IMR-90 (cell line): ENCODE measurements at regions not wholly inside any gene's neighbourhood (a gene's known extent, or its start where the extent isn't known, plus 50 kb on each side); places are given as distances from the start of the nearest gene placed in this dataset.

Experiments
- ATAC-seq: fragments of 200-7000 bp; cut with Tn5 transposase; 2 replicates; pipeline ENCODE4 v1.9.1; 2020; ENCODE audit warnings: low read depth, mild to moderate bottlenecking, moderate library complexity
- BruUV-seq: library from RNA; stranded (reverse); fragments of 400-500 nt; replicated peaks from 2 replicates; lab custom pipeline; 2021; lab: Mats Ljungman, UMichigan
- CTCF ChIA-PET: fragments of 300-600 bp; formaldehyde crosslinking; extraction: SDS; loops from one replicate; lab custom pipeline; 2021; ENCODE audit warnings: antibody characterized with exemption; lab: Yijun Ruan, JAX
- POLR2A ChIA-PET: fragments of 300-600 bp; sonication (Branson Sonifier 250); formaldehyde crosslinking; loops from one replicate; lab custom pipeline; 2022; ENCODE audit warnings: antibody characterized with exemption; ENCODE audit not compliant: unreplicated experiment; lab: Charles Lee
- DNase-seq: peaks from one replicate; pipeline ENCODE4 v3.0.0; 2013
- H2AFZ ChIP-seq: replicated peaks from 2 replicates; pipeline ENCODE3; 2013; ENCODE audit warnings: low read length, mild to moderate bottlenecking; ENCODE audit not compliant: poor library complexity
- H2AK5ac ChIP-seq: 2 replicates; pipeline ENCODE4 v1.6.1; 2013; ENCODE audit warnings: low read depth, low read length, inconsistent platforms
- H2AK9ac ChIP-seq: replicated peaks from 2 replicates; pipeline ENCODE3; 2013; ENCODE audit warnings: mild to moderate bottlenecking, low read depth, low read length, moderate library complexity; ENCODE audit not compliant: poor library complexity
- H2BK120ac ChIP-seq: 2 replicates; pipeline ENCODE4 v1.6.1; 2013; ENCODE audit warnings: low read depth, low read length, inconsistent platforms
- H2BK15ac ChIP-seq: 3 replicates; pipeline ENCODE4 v1.6.1; 2013; ENCODE audit warnings: low read depth, low read length, inconsistent platforms
- H2BK20ac ChIP-seq: 2 replicates; pipeline ENCODE4 v1.6.1; 2013; ENCODE audit warnings: low read depth, mild to moderate bottlenecking, inconsistent platforms, low read length, moderate library complexity
- H2BK5ac ChIP-seq: 2 replicates; pipeline ENCODE4 v1.6.1; 2013; ENCODE audit warnings: mild to moderate bottlenecking, low read depth, low read length, inconsistent platforms; ENCODE audit not compliant: poor library complexity, severe bottlenecking
- H3K14ac ChIP-seq: replicated peaks from 2 replicates; pipeline ENCODE4 v1.6.1; 2013; ENCODE audit warnings: low read depth, low read length, inconsistent platforms
- H3K18ac ChIP-seq: 2 replicates; pipeline ENCODE4 v1.6.1; 2013; ENCODE audit warnings: low read depth, low read length, control low read depth
- H3K23ac ChIP-seq: 2 replicates; pipeline ENCODE4 v1.6.1; 2013; ENCODE audit warnings: low read depth, low read length, inconsistent platforms
- H3K27ac ChIP-seq: 2 replicates; pipeline ENCODE4 v1.5.1; 2013; ENCODE audit warnings: mild to moderate bottlenecking, control low read depth, low read length; ENCODE audit not compliant: insufficient read depth
- H3K27me3 ChIP-seq: 2 replicates; pipeline ENCODE4 v1.6.1; 2013; ENCODE audit warnings: low read length; ENCODE audit not compliant: control insufficient read depth, insufficient read depth
- H3K36me3 ChIP-seq: 2 replicates; pipeline ENCODE4 v1.6.1; 2013; ENCODE audit warnings: low read length, mixed read lengths; ENCODE audit not compliant: control insufficient read depth, insufficient read depth
- H3K4ac ChIP-seq: 2 replicates; pipeline ENCODE4 v1.6.1; 2013; ENCODE audit warnings: low read depth, low read length, inconsistent platforms
- H3K4me1 ChIP-seq: 2 replicates; pipeline ENCODE4 v1.6.1; 2013; ENCODE audit warnings: low read length, mixed read lengths; ENCODE audit not compliant: control insufficient read depth, insufficient read depth
- H3K4me2 ChIP-seq: 2 replicates; pipeline ENCODE4 v1.6.1; 2013; ENCODE audit warnings: low read depth, mild to moderate bottlenecking, control low read depth, low read length, moderate library complexity
- H3K4me3 ChIP-seq: 2 replicates; pipeline ENCODE4 v1.5.1; 2013; ENCODE audit warnings: low read depth, mild to moderate bottlenecking, control low read depth, low read length, moderate library complexity; ENCODE audit not compliant: insufficient read depth
- H3K56ac ChIP-seq: 2 replicates; pipeline ENCODE4 v1.6.1; 2013; ENCODE audit warnings: low read length, inconsistent platforms; ENCODE audit not compliant: insufficient read depth; ENCODE audit errors: extremely low read depth
- H3K79me1 ChIP-seq, 2 experiments: 2 replicates each; pipeline ENCODE4 v1.6.1; 2013; ENCODE audit warnings: low read length in 2 of 2, inconsistent platforms in 1 of 2, low read depth in 1 of 2
- H3K9ac ChIP-seq: 2 replicates; pipeline ENCODE4 v1.6.1; 2013; ENCODE audit warnings: low read depth, low read length, control low read depth
- H3K9me1 ChIP-seq: 2 replicates; pipeline ENCODE4 v1.6.1; 2013; ENCODE audit warnings: low read length, inconsistent platforms; ENCODE audit not compliant: insufficient read depth
- H3K9me3 ChIP-seq: 2 replicates; pipeline ENCODE4 v1.6.1; 2013; ENCODE audit warnings: low read length; ENCODE audit not compliant: control insufficient read depth, insufficient read depth
- H4K20me1 ChIP-seq: 2 replicates; pipeline ENCODE4 v1.6.1; 2013; ENCODE audit warnings: low read length, inconsistent platforms; ENCODE audit not compliant: insufficient read depth
- H4K5ac ChIP-seq: 2 replicates; pipeline ENCODE4 v1.6.1; 2013; ENCODE audit warnings: mild to moderate bottlenecking, low read depth, low read length, control low read depth
- H4K8ac ChIP-seq, 2 experiments: 2 replicates each; pipeline ENCODE4 v1.6.1; 2013; ENCODE audit warnings: low read depth in 2 of 2, low read length in 2 of 2, control low read depth in 1 of 2, inconsistent platforms in 1 of 2
- H4K91ac ChIP-seq: 2 replicates; pipeline ENCODE4 v1.6.1; 2013; ENCODE audit warnings: low read depth, low read length, inconsistent platforms; ENCODE audit not compliant: insufficient read depth
- BHLHE40 ChIP-seq: fragments of 150-350 bp; IDR thresholded peaks from 2 replicates; pipeline ENCODE4 v1.6.1; 2016; ENCODE audit warnings: mild to moderate bottlenecking, low read depth, low read length
- CEBPB ChIP-seq: IDR thresholded peaks from 2 replicates; pipeline ENCODE4 v1.6.1; 2012; ENCODE audit warnings: low read depth, low read length, improper control_type of control experiment
- CHD1 ChIP-seq: IDR thresholded peaks from 2 replicates; pipeline ENCODE4 v1.6.1; 2012; ENCODE audit warnings: low read depth, low read length, improper control_type of control experiment
- FOS ChIP-seq: fragments of 150-350 bp; IDR thresholded peaks from 2 replicates; pipeline ENCODE4 v1.6.1; 2016; ENCODE audit warnings: low read depth, low read length
- MAFK ChIP-seq: IDR thresholded peaks from 2 replicates; pipeline ENCODE4 v1.6.1; 2012; ENCODE audit warnings: low read depth, low read length, improper control_type of control experiment
- MAZ ChIP-seq: IDR thresholded peaks from 2 replicates; pipeline ENCODE4 v1.6.1; 2012; ENCODE audit warnings: low read depth, mild to moderate bottlenecking, low read length, improper control_type of control experiment, moderate library complexity, borderline replicate concordance
- MXI1 ChIP-seq: IDR thresholded peaks from 2 replicates; pipeline ENCODE4 v1.6.1; 2012; ENCODE audit warnings: low read depth, mild to moderate bottlenecking, low read length, moderate library complexity, borderline replicate concordance
- NFE2L2 ChIP-seq: fragments of 150-350 bp; IDR thresholded peaks from 2 replicates; pipeline ENCODE4 v1.6.1; 2016; ENCODE audit warnings: low read depth, mild to moderate bottlenecking, low read length
- RAD21 ChIP-seq: IDR thresholded peaks from 2 replicates; pipeline ENCODE4 v1.6.1; 2012; ENCODE audit warnings: low read length, improper control_type of control experiment
- RCOR1 ChIP-seq: IDR thresholded peaks from 2 replicates; pipeline ENCODE4 v1.6.1; 2012; ENCODE audit warnings: mild to moderate bottlenecking, low read length, improper control_type of control experiment; ENCODE audit not compliant: insufficient replicate concordance
- RFX5 ChIP-seq: IDR thresholded peaks from 2 replicates; pipeline ENCODE4 v1.8.0; 2012; ENCODE audit warnings: low read depth, mild to moderate bottlenecking, low read length, moderate library complexity
- SMC3 ChIP-seq: fragments of 150-350 bp; IDR thresholded peaks from 2 replicates; pipeline ENCODE4 v1.6.1; 2016; ENCODE audit warnings: low read depth, mild to moderate bottlenecking, antibody characterized with exemption, low read length, moderate library complexity
- WGBS, 2 experiments: methylation state at CpG; one replicate each; pipeline versions ENCODE4 v1.1.5 to v1.1.7; 2013; ENCODE audit warnings: missing lambda C conversion rate in 2 of 2; ENCODE audit not compliant: insufficient read length in 1 of 2; ENCODE audit errors: extremely low coverage in 2 of 2; 5-methylcytosine and 5-hydroxymethylcytosine counted together
- dilution Hi-C: fragments of 300-500 bp; cut with HindIII; formaldehyde crosslinking; loops from one replicate; pipeline ENCODE4 v1.14.3; 2018; ENCODE audit warnings: low sequenced_read_pairs; ENCODE audit not compliant: unreplicated experiment
- in situ Hi-C: fragments of 300-500 bp; cut with MboI; formaldehyde crosslinking; loops from 3 replicates; pipeline ENCODE4 v1.14.3; 2019; ENCODE audit warnings: low sequenced_read_pairs, inconsistent platforms, mixed read lengths
- intact Hi-C: fragments of 100-400 bp; cut with micrococcal nuclease; formaldehyde crosslinking; loops from 2 replicates; pipeline ENCODE4 v1.10.0; 2022
- TF ChIP-seq, protein P1 (sequence below): fragments of 150-350 bp; IDR thresholded peaks from 2 replicates; pipeline ENCODE4 v1.6.1; 2017; ENCODE audit warnings: mild to moderate bottlenecking, antibody characterized with exemption, low read length, low read depth
- TF ChIP-seq, protein P2 (sequence below): fragments of 150-350 bp; IDR thresholded peaks from 2 replicates; pipeline ENCODE4 v1.6.1; 2016; ENCODE audit warnings: low read depth, mild to moderate bottlenecking, low read length, moderate library complexity, borderline replicate concordance

DNA sequence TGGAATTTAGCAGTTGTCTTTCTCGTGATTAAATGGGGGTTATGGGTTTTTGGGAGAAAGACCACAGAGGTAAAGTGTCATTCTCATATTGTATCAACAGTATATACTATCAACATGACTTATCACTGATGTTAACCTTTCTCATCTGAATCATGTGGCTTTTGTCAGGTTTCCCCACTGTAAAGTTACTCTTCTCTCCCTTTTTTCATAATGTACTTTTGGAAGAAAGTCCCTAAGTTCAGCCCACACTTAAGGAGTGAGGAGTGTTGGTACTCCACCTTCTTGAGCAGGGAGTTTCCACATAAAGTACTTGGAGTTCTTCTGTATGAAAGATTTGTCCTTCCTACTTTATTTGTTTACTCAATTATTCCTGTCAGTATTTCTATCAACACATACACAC, 169.9 kb downstream of the ZNF330 start:
- no peak overlapping the region for H3K4me3 ChIP-seq
- no peaks in the 10 kb centered on the region for H3K79me1 ChIP-seq
- no peak overlapping the region for H4K5ac ChIP-seq
- H3K23ac ChIP-seq, result no peak overlapping the region
- H4K8ac ChIP-seq, result no peak overlapping the region
- no peak overlapping the region for H3K18ac ChIP-seq
- no peak overlapping the region for H3K4ac ChIP-seq
- ATAC-seq (no peak), DNase-seq (no peak)
- no peak overlapping the region for H3K27ac ChIP-seq
- no peak overlapping the region for H3K4me2 ChIP-seq
- no peaks in the 10 kb centered on the region for H3K9me1 ChIP-seq
- no peak overlapping the region for H2BK5ac ChIP-seq
- 0 out of 3 replicates have a peak overlapping the region, but pooled peaks have one; percentile 4 for H2BK15ac ChIP-seq
- no peak overlapping the region for H2AK9ac ChIP-seq
- POLR2A ChIA-PET, result no interaction called here
- no peak overlapping the region for H3K14ac ChIP-seq
- no peak overlapping the region for H2AK5ac ChIP-seq
- no peaks in the 10 kb centered on the region for H3K27me3 ChIP-seq
- no peak overlapping the region for H4K91ac ChIP-seq
- H3K56ac ChIP-seq, result no peak overlapping the region
- no peaks in the 10 kb centered on the region for H3K9me3 ChIP-seq
- no CpG with 5 or more reads among the region's 1 CpG for WGBS, 2 experiments
- dilution Hi-C loops (no loop called here), in situ Hi-C loops (no loop called here), intact Hi-C loops (no loop called here)
- CTCF ChIA-PET, result no interaction called here
- no peak overlapping the region for H2BK120ac ChIP-seq
- no TSS peak for BruUV-seq
- no peak overlapping the region for H2BK20ac ChIP-seq
- H3K36me3 ChIP-seq, result no peaks in the 10 kb centered on the region; the same call in 1 of the 2 replicates
- no peak overlapping the region for H3K9ac ChIP-seq
- H4K20me1 ChIP-seq, result no peaks in the 10 kb centered on the region
- H3K4me1 ChIP-seq, result peaks cover 2% of the 10 kb centered on the region; the same call in 1 of the 2 replicates
- no peak overlapping the region for H2AFZ ChIP-seq
- TF ChIP-seq RFX5, result no peak
- no peak for TF ChIP-seq MXI1
- TF ChIP-seq CEBPB, result no peak
- no peak for TF ChIP-seq RCOR1
- no peak for TF ChIP-seq NFE2L2
- TF ChIP-seq CHD1, result no peak
- TF ChIP-seq, protein P1, sequence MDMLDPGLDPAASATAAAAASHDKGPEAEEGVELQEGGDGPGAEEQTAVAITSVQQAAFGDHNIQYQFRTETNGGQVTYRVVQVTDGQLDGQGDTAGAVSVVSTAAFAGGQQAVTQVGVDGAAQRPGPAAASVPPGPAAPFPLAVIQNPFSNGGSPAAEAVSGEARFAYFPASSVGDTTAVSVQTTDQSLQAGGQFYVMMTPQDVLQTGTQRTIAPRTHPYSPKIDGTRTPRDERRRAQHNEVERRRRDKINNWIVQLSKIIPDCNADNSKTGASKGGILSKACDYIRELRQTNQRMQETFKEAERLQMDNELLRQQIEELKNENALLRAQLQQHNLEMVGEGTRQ, result no peak
- no peak for TF ChIP-seq BHLHE40
- no peak for TF ChIP-seq RAD21
- TF ChIP-seq, protein P2, sequence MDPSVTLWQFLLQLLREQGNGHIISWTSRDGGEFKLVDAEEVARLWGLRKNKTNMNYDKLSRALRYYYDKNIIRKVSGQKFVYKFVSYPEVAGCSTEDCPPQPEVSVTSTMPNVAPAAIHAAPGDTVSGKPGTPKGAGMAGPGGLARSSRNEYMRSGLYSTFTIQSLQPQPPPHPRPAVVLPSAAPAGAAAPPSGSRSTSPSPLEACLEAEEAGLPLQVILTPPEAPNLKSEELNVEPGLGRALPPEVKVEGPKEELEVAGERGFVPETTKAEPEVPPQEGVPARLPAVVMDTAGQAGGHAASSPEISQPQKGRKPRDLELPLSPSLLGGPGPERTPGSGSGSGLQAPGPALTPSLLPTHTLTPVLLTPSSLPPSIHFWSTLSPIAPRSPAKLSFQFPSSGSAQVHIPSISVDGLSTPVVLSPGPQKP, result no peak
- no peak for TF ChIP-seq MAFK
- no peak for TF ChIP-seq SMC3
- TF ChIP-seq FOS, result no peak
- TF ChIP-seq MAZ, result no peak
